Karpas-422 (cell line): ENCODE measurements at regions not wholly inside any gene's neighbourhood (a gene's known extent, or its start where the extent isn't known, plus 50 kb on each side); places are given as distances from the start of the nearest gene placed in this dataset.
"Not testable (repeated sequence)": the region's sequence is repeated elsewhere in the genome, so short reads cannot be mapped to it uniquely, and the experiment has no call there.

ENCODE experiments used
- DNase-seq: peaks from one replicate; pipeline ENCODE4 v3.0.0-alpha.2; 2015
- H2AFZ ChIP-seq: fragments of 200-600 bp; sonication (generic); 2 replicates; pipeline ENCODE4 v1.6.1; 2014; ENCODE audit warnings: antibody characterized with exemption, low read length, mixed read lengths
- H3K27ac ChIP-seq: fragments of 200-600 bp; sonication (generic); 2 replicates; pipeline ENCODE4 v1.5.1; 2014; ENCODE audit warnings: mild to moderate bottlenecking, low read length, moderate library complexity
- H3K27me3 ChIP-seq: fragments of 200-600 bp; sonication (generic); 2 replicates; pipeline ENCODE4 v1.6.1; 2014; ENCODE audit warnings: low read length, mixed read lengths
- H3K36me3 ChIP-seq: fragments of 200-600 bp; sonication (generic); 2 replicates; pipeline ENCODE4 v1.6.1; 2014; ENCODE audit warnings: low read length, mixed read lengths; ENCODE audit not compliant: insufficient read depth
- H3K4me1 ChIP-seq: fragments of 200-600 bp; sonication (generic); 2 replicates; pipeline ENCODE4 v1.6.1; 2014; ENCODE audit warnings: mild to moderate bottlenecking, low read length, mixed read lengths
- H3K4me2 ChIP-seq: fragments of 200-600 bp; sonication (generic); 2 replicates; pipeline ENCODE4 v1.6.1; 2014; ENCODE audit warnings: low read length, low read depth, mild to moderate bottlenecking; ENCODE audit not compliant: poor library complexity, severe bottlenecking
- H3K4me3 ChIP-seq: fragments of 200-600 bp; sonication (generic); 2 replicates; pipeline ENCODE4 v1.5.1; 2014; ENCODE audit warnings: mild to moderate bottlenecking, antibody characterized with exemption, low read length, mixed read lengths
- H3K79me2 ChIP-seq: fragments of 200-600 bp; sonication (generic); 2 replicates; pipeline ENCODE4 v1.6.1; 2014; ENCODE audit warnings: mild to moderate bottlenecking, low read length, mixed read lengths
- H3K9ac ChIP-seq: fragments of 200-600 bp; sonication (generic); 2 replicates; pipeline ENCODE4 v1.6.0; 2014; ENCODE audit warnings: low read length
- H3K9me2 ChIP-seq: fragments of 200-600 bp; sonication (generic), shearing (Covaris generic); replicated peaks from 2 replicates; pipeline ENCODE4 v1.6.0; 2014; ENCODE audit warnings: mild to moderate bottlenecking, low read length, moderate library complexity; ENCODE audit not compliant: insufficient read depth
- H3K9me3 ChIP-seq: fragments of 300-700, 200-600 bp; sonication (generic); 2 replicates; pipeline ENCODE4 v1.6.1; 2014; ENCODE audit warnings: low read length, mixed read lengths
- H4K20me1 ChIP-seq: fragments of 200-600 bp; sonication (generic); 2 replicates; pipeline ENCODE4 v1.6.1; 2014; ENCODE audit warnings: mild to moderate bottlenecking, antibody characterized with exemption, low read length, low read depth; ENCODE audit not compliant: insufficient read depth

GRCh38 chr1:149260284-149260683, 156.9 kb upstream of the NBPF9 start:
- H4K20me1 ChIP-seq, H3K79me2 ChIP-seq, H3K9me3 ChIP-seq, H3K9ac ChIP-seq, H3K27me3 ChIP-seq, H3K36me3 ChIP-seq, H3K27ac ChIP-seq, H3K4me3 ChIP-seq, DNase-seq, H2AFZ ChIP-seq, H3K4me2 ChIP-seq, H3K4me1 ChIP-seq, H3K9me2 ChIP-seq: not testable (repeated sequence)

GRCh38 chr1:149260736-149261340, 157.5 kb upstream of the NBPF9 start:
- not testable (repeated sequence) for H3K9ac ChIP-seq, H3K4me3 ChIP-seq, H3K9me2 ChIP-seq, H2AFZ ChIP-seq, H3K79me2 ChIP-seq, H3K4me2 ChIP-seq, H3K4me1 ChIP-seq, H3K27ac ChIP-seq, H3K36me3 ChIP-seq, H4K20me1 ChIP-seq, H3K27me3 ChIP-seq, DNase-seq, H3K9me3 ChIP-seq

- H3K36me3 ChIP-seq, H3K4me2 ChIP-seq, H3K79me2 ChIP-seq, DNase-seq, H4K20me1 ChIP-seq, H3K4me1 ChIP-seq, H3K27ac ChIP-seq, H3K27me3 ChIP-seq, H3K9ac ChIP-seq, H3K9me2 ChIP-seq, H3K9me3 ChIP-seq, H2AFZ ChIP-seq, H3K4me3 ChIP-seq: not testable (repeated sequence)
These were observed 163.9 kb upstream of the NBPF9 start for GRCh38 chr1:149267287-149267686.

- H3K9me2 ChIP-seq, H2AFZ ChIP-seq, H3K27me3 ChIP-seq, H3K4me1 ChIP-seq, H4K20me1 ChIP-seq, H3K9me3 ChIP-seq, H3K79me2 ChIP-seq, H3K4me2 ChIP-seq, H3K9ac ChIP-seq, H3K27ac ChIP-seq, H3K4me3 ChIP-seq, DNase-seq, H3K36me3 ChIP-seq: not testable (repeated sequence)
These were observed 165.8 kb upstream of the NBPF9 start for GRCh38 chr1:149269001-149269702.

- not testable (repeated sequence) for H2AFZ ChIP-seq, H3K9ac ChIP-seq, H3K9me2 ChIP-seq, H3K27ac ChIP-seq, H3K4me3 ChIP-seq, H4K20me1 ChIP-seq, H3K4me2 ChIP-seq, H3K36me3 ChIP-seq, DNase-seq, H3K4me1 ChIP-seq, H3K27me3 ChIP-seq, H3K79me2 ChIP-seq, H3K9me3 ChIP-seq
These were observed 166.5 kb upstream of the NBPF9 start for GRCh38 chr1:149269833-149270232.

GRCh38 chr1:149274493-149274892, 171.1 kb upstream of the NBPF9 start:
- not testable (repeated sequence) for H3K27me3 ChIP-seq, H3K9me3 ChIP-seq, H3K79me2 ChIP-seq, H3K36me3 ChIP-seq, H3K4me3 ChIP-seq, H4K20me1 ChIP-seq, H2AFZ ChIP-seq, H3K9ac ChIP-seq, H3K4me1 ChIP-seq, DNase-seq, H3K4me2 ChIP-seq, H3K27ac ChIP-seq, H3K9me2 ChIP-seq

- not testable (repeated sequence) for H3K27me3 ChIP-seq, H3K9ac ChIP-seq, H3K9me3 ChIP-seq, H4K20me1 ChIP-seq, H3K4me3 ChIP-seq, DNase-seq, H3K27ac ChIP-seq, H3K79me2 ChIP-seq, H3K4me2 ChIP-seq, H3K9me2 ChIP-seq, H2AFZ ChIP-seq, H3K36me3 ChIP-seq, H3K4me1 ChIP-seq
These were observed 172.5 kb upstream of the NBPF9 start for GRCh38 chr1:149275802-149276201.

GRCh38 chr1:149276496-149276895, 173.1 kb upstream of the NBPF9 start:
- H3K79me2 ChIP-seq, H4K20me1 ChIP-seq, H3K4me3 ChIP-seq, H3K9me3 ChIP-seq, H3K36me3 ChIP-seq, DNase-seq, H2AFZ ChIP-seq, H3K9me2 ChIP-seq, H3K27me3 ChIP-seq, H3K27ac ChIP-seq, H3K9ac ChIP-seq, H3K4me2 ChIP-seq, H3K4me1 ChIP-seq: not testable (repeated sequence)

GRCh38 chr1:149278156-149278555, 174.8 kb upstream of the NBPF9 start:
- H3K79me2 ChIP-seq, H3K36me3 ChIP-seq, H3K9me2 ChIP-seq, H3K27me3 ChIP-seq, H3K27ac ChIP-seq, H3K4me3 ChIP-seq, H3K4me2 ChIP-seq, H3K9me3 ChIP-seq, H4K20me1 ChIP-seq, H3K9ac ChIP-seq, H2AFZ ChIP-seq, DNase-seq, H3K4me1 ChIP-seq: not testable (repeated sequence)
